ENCODE measurements at regions not wholly inside any gene's neighbourhood (a gene's known extent, or its start where the extent isn't known, plus 50 kb on each side); places are given as distances from the start of the nearest gene placed in this dataset.

GRCh38 chr3:76362643-76363042 lies 577.3 kb upstream of the ZNF717 start:
- Histone ChIP-seq H3K79me2 (ENCODE audit: low read length) (no peaks in the 10 kb centered on the region), H3K9ac (ENCODE audit: low read length) (no peak overlapping the region), H3K9me3 (ENCODE audit: low read length) (no peaks in the 10 kb centered on the region), H3K27me3 (ENCODE audit: low read length) (no peaks in the 10 kb centered on the region), H3K27ac (ENCODE audit: low read length) (no peak overlapping the region), H3K4me3 (ENCODE audit: low read length) (no peak overlapping the region), H3K4me2 (ENCODE audit: low read depth, low read length, poor library complexity, severe bottlenecking) (no peak overlapping the region), H2AFZ (ENCODE audit: low read length) (no peak overlapping the region), H3K9me2 (replicated peaks; ENCODE audit: insufficient read depth, low read length) (no peaks in the 10 kb centered on the region), H4K20me1 (ENCODE audit: insufficient read depth, low read depth, low read length) (no peaks in the 10 kb centered on the region), H3K36me3 (ENCODE audit: insufficient read depth, low read length) (no peaks in the 10 kb centered on the region), H3K4me1 (ENCODE audit: low read length) (no peaks in the 10 kb centered on the region)
- DNase-seq: no peak

- no peaks in the 10 kb centered on the region for H3K4me1 ChIP-seq (ENCODE audit: low read length)
- no peak for DNase-seq
- H3K9ac ChIP-seq (ENCODE audit: low read length): no peak overlapping the region
- no peaks in the 10 kb centered on the region for H3K27me3 ChIP-seq (ENCODE audit: low read length)
- H3K9me2 ChIP-seq (replicated peaks; ENCODE audit: insufficient read depth, low read length): no peaks in the 10 kb centered on the region
- no peaks in the 10 kb centered on the region for H3K79me2 ChIP-seq (ENCODE audit: low read length)
- no peak overlapping the region for H3K4me3 ChIP-seq (ENCODE audit: low read length)
- H3K27ac ChIP-seq (ENCODE audit: low read length): no peak overlapping the region
- no peak overlapping the region for H2AFZ ChIP-seq (ENCODE audit: low read length)
- no peaks in the 10 kb centered on the region for H3K36me3 ChIP-seq (ENCODE audit: insufficient read depth, low read length)
- no peaks in the 10 kb centered on the region for H3K9me3 ChIP-seq (ENCODE audit: low read length)
- H4K20me1 ChIP-seq (ENCODE audit: insufficient read depth, low read depth, low read length): no peaks in the 10 kb centered on the region
- no peak overlapping the region for H3K4me2 ChIP-seq (ENCODE audit: low read depth, low read length, poor library complexity, severe bottlenecking)
These were observed 579.9 kb upstream of the ZNF717 start for GRCh38 chr3:76365275-76365674.

GRCh38 chr3:76367281-76367680 lies 581.9 kb upstream of the ZNF717 start:
- no peak overlapping the region for H3K4me3 ChIP-seq (ENCODE audit: low read length)
- no peaks in the 10 kb centered on the region for H4K20me1 ChIP-seq (ENCODE audit: insufficient read depth, low read depth, low read length)
- no peaks in the 10 kb centered on the region for H3K4me1 ChIP-seq (ENCODE audit: low read length)
- H3K9me2 ChIP-seq (replicated peaks; ENCODE audit: insufficient read depth, low read length): no peaks in the 10 kb centered on the region
- H3K27ac ChIP-seq (ENCODE audit: low read length): no peak overlapping the region
- H3K9me3 ChIP-seq (ENCODE audit: low read length): no peaks in the 10 kb centered on the region
- H3K36me3 ChIP-seq (ENCODE audit: insufficient read depth, low read length): no peaks in the 10 kb centered on the region
- H2AFZ ChIP-seq (ENCODE audit: low read length): no peak overlapping the region
- no peak overlapping the region for H3K4me2 ChIP-seq (ENCODE audit: low read depth, low read length, poor library complexity, severe bottlenecking)
- no peaks in the 10 kb centered on the region for H3K79me2 ChIP-seq (ENCODE audit: low read length)
- no peaks in the 10 kb centered on the region for H3K27me3 ChIP-seq (ENCODE audit: low read length)
- DNase-seq: no peak
- H3K9ac ChIP-seq (ENCODE audit: low read length): no peak overlapping the region

- Histone ChIP-seq H3K79me2 (ENCODE audit: low read length) (no peaks in the 10 kb centered on the region), H3K9me3 (ENCODE audit: low read length) (no peaks in the 10 kb centered on the region), H3K4me3 (ENCODE audit: low read length) (no peak overlapping the region), H3K4me2 (ENCODE audit: low read depth, low read length, poor library complexity, severe bottlenecking) (no peak overlapping the region), H2AFZ (ENCODE audit: low read length) (no peak overlapping the region), H3K4me1 (ENCODE audit: low read length) (no peaks in the 10 kb centered on the region), H3K9me2 (replicated peaks; ENCODE audit: insufficient read depth, low read length) (no peaks in the 10 kb centered on the region), H3K27ac (ENCODE audit: low read length) (no peak overlapping the region), H4K20me1 (ENCODE audit: insufficient read depth, low read depth, low read length) (no peaks in the 10 kb centered on the region), H3K27me3 (ENCODE audit: low read length) (no peaks in the 10 kb centered on the region), H3K36me3 (ENCODE audit: insufficient read depth, low read length) (no peaks in the 10 kb centered on the region), H3K9ac (ENCODE audit: low read length) (no peak overlapping the region)
- DNase-seq: peak; percentile 56
These were observed 583.8 kb upstream of the ZNF717 start for GRCh38 chr3:76369170-76369569.

GRCh38 chr3:76370749-76371520 lies 585.6 kb upstream of the ZNF717 start:
- no peak for DNase-seq
- Histone ChIP-seq H4K20me1 (ENCODE audit: insufficient read depth, low read depth, low read length) (no peaks in the 10 kb centered on the region), H3K4me3 (ENCODE audit: low read length) (no peak overlapping the region), H3K4me1 (ENCODE audit: low read length) (no peaks in the 10 kb centered on the region), H2AFZ (ENCODE audit: low read length) (no peak overlapping the region), H3K79me2 (ENCODE audit: low read length) (no peaks in the 10 kb centered on the region), H3K9me3 (ENCODE audit: low read length) (no peaks in the 10 kb centered on the region), H3K36me3 (ENCODE audit: insufficient read depth, low read length) (no peaks in the 10 kb centered on the region), H3K9me2 (replicated peaks; ENCODE audit: insufficient read depth, low read length) (no peaks in the 10 kb centered on the region), H3K4me2 (ENCODE audit: low read depth, low read length, poor library complexity, severe bottlenecking) (no peak overlapping the region), H3K9ac (ENCODE audit: low read length) (no peak overlapping the region), H3K27ac (ENCODE audit: low read length) (no peak overlapping the region), H3K27me3 (ENCODE audit: low read length) (no peaks in the 10 kb centered on the region)

GRCh38 chr3:76372497-76372896 lies 587.1 kb upstream of the ZNF717 start:
- DNase-seq: no peak
- H3K4me3 ChIP-seq (ENCODE audit: low read length): no peak overlapping the region
- no peaks in the 10 kb centered on the region for H4K20me1 ChIP-seq (ENCODE audit: insufficient read depth, low read depth, low read length)
- H3K9ac ChIP-seq (ENCODE audit: low read length): no peak overlapping the region
- no peaks in the 10 kb centered on the region for H3K9me3 ChIP-seq (ENCODE audit: low read length)
- no peaks in the 10 kb centered on the region for H3K79me2 ChIP-seq (ENCODE audit: low read length)
- no peaks in the 10 kb centered on the region for H3K36me3 ChIP-seq (ENCODE audit: insufficient read depth, low read length)
- H3K27ac ChIP-seq (ENCODE audit: low read length): no peak overlapping the region
- H3K4me1 ChIP-seq (ENCODE audit: low read length): no peaks in the 10 kb centered on the region
- H3K4me2 ChIP-seq (ENCODE audit: low read depth, low read length, poor library complexity, severe bottlenecking): no peak overlapping the region
- H2AFZ ChIP-seq (ENCODE audit: low read length): no peak overlapping the region
- H3K9me2 ChIP-seq (replicated peaks; ENCODE audit: insufficient read depth, low read length): no peaks in the 10 kb centered on the region
- no peaks in the 10 kb centered on the region for H3K27me3 ChIP-seq (ENCODE audit: low read length)

- H2AFZ ChIP-seq (ENCODE audit: low read length): no peak overlapping the region
- no peak for DNase-seq
- no peaks in the 10 kb centered on the region for H3K27me3 ChIP-seq (ENCODE audit: low read length)
- H3K4me1 ChIP-seq (ENCODE audit: low read length): no peaks in the 10 kb centered on the region
- H3K9ac ChIP-seq (ENCODE audit: low read length): no peak overlapping the region
- no peaks in the 10 kb centered on the region for H3K9me2 ChIP-seq (replicated peaks; ENCODE audit: insufficient read depth, low read length)
- H4K20me1 ChIP-seq (ENCODE audit: insufficient read depth, low read depth, low read length): no peaks in the 10 kb centered on the region
- H3K79me2 ChIP-seq (ENCODE audit: low read length): no peaks in the 10 kb centered on the region
- no peaks in the 10 kb centered on the region for H3K36me3 ChIP-seq (ENCODE audit: insufficient read depth, low read length)
- H3K9me3 ChIP-seq (ENCODE audit: low read length): no peaks in the 10 kb centered on the region
- H3K27ac ChIP-seq (ENCODE audit: low read length): no peak overlapping the region
- no peak overlapping the region for H3K4me2 ChIP-seq (ENCODE audit: low read depth, low read length, poor library complexity, severe bottlenecking)
- no peak overlapping the region for H3K4me3 ChIP-seq (ENCODE audit: low read length)
These were observed 591.7 kb upstream of the ZNF717 start for GRCh38 chr3:76377074-76377473.

- DNase-seq: no peak
- no peaks in the 10 kb centered on the region for H3K79me2 ChIP-seq (ENCODE audit: low read length)
- no peak overlapping the region for H3K27ac ChIP-seq (ENCODE audit: low read length)
- no peaks in the 10 kb centered on the region for H3K4me1 ChIP-seq (ENCODE audit: low read length)
- H3K9me3 ChIP-seq (ENCODE audit: low read length): no peaks in the 10 kb centered on the region
- no peak overlapping the region for H2AFZ ChIP-seq (ENCODE audit: low read length)
- H3K27me3 ChIP-seq (ENCODE audit: low read length): no peaks in the 10 kb centered on the region
- no peaks in the 10 kb centered on the region for H3K36me3 ChIP-seq (ENCODE audit: insufficient read depth, low read length)
- H4K20me1 ChIP-seq (ENCODE audit: insufficient read depth, low read depth, low read length): no peaks in the 10 kb centered on the region
- no peak overlapping the region for H3K9ac ChIP-seq (ENCODE audit: low read length)
- H3K4me3 ChIP-seq (ENCODE audit: low read length): no peak overlapping the region
- H3K4me2 ChIP-seq (ENCODE audit: low read depth, low read length, poor library complexity, severe bottlenecking): no peak overlapping the region
- no peaks in the 10 kb centered on the region for H3K9me2 ChIP-seq (replicated peaks; ENCODE audit: insufficient read depth, low read length)
These were observed 593.4 kb upstream of the ZNF717 start for GRCh38 chr3:76378789-76379188.
